ENCODE measurements at regions not wholly inside any gene's neighbourhood (a gene's known extent, or its start where the extent isn't known, plus 50 kb on each side); places are given as distances from the start of the nearest gene placed in this dataset.

- H3K36me3 ChIP-seq = no peaks in the 10 kb centered on the region
- intact Hi-C loops (cut with DNase I) = loop anchor here in 2 of 10 donors (10.0 kb wide), 2 partner anchors 63 to 923 kb away; no protein-coding TSS in a partner anchor
- no peak for TF ChIP-seq CTCF (IDR thresholded peaks at IDR 0.05)
- ATAC-seq (no peak), DNase-seq (no peak)
- no peaks in the 10 kb centered on the region for H3K27me3 ChIP-seq
- H3K9me3 ChIP-seq = peaks cover 0 to 6% (median 0%) of the 10 kb centered on the region in 11 donors
- H3K27ac ChIP-seq = no peak overlapping the region
- WGBS, 2 donors = 84 to 89% methylated on average over 2 of the region's 2 CpGs
- H3K4me1 ChIP-seq = no peaks in the 10 kb centered on the region
- H3K4me3 ChIP-seq = no peak overlapping the region
Measured at GRCh38 chr17:71192039-71192555, 928.7 kb upstream of the SOX9 start.

DNA sequence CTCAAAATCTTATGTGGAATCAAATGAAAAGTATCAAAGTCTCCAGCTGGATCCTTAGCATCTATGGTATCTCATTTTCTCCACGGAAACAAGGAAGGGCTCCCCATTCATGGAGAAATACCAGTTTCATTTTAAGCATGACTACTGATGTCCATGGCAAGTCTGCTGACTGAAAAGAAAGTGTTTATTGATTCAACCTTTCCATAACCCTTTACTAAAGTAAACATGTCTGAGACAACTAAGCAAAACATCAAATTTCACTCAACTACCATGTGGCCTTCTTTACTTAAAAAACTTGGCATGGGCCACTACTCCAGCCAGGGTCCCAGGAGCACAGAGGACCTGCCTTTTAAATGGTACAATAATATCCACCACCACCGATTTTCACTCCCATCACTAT, 928.0 kb upstream of the SOX9 start:
- intact Hi-C loops (cut with DNase I) = loop anchor here in 2 of 10 donors (10.0 kb wide), 2 partner anchors 62 to 922 kb away; no protein-coding TSS in a partner anchor
- Histone ChIP-seq H3K9me3 (peaks cover 0 to 9% (median 0%) of the 10 kb centered on the region in 11 donors), H3K36me3 (no peaks in the 10 kb centered on the region), H3K27ac (no peak overlapping the region), H3K4me3 (no peak overlapping the region), H3K27me3 (no peaks in the 10 kb centered on the region), H3K4me1 (no peaks in the 10 kb centered on the region)
- DNase-seq (no peak), ATAC-seq (no peak)
- WGBS, 2 donors = 76 to 82% methylated on average over 2 of the region's 2 CpGs
- no peak for TF ChIP-seq CTCF (IDR thresholded peaks at IDR 0.05)

DNA sequence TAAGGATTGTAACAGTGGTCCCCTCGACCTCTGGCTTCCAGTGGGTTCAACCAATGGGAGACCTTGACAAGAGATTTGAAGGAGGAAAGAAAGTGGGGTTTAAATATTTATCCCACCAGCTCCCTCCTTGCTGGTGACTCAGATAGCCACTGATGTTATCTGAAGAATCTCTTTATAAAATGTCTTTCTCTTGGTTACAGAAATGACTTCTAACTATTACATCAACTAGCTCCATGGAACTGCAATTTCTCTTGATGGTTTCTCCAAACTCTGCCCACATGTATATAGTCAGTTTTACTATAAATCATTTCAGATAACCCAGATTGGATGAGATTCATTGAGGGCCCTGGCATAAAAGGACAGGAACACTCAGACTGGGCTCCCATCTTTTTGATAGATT, 920.2 kb upstream of the SOX9 start:
- Histone ChIP-seq H3K27me3 (no peaks in the 10 kb centered on the region), H3K36me3 (no peaks in the 10 kb centered on the region), H3K4me1 (peaks cover 0 to 8% (median 0%) of the 10 kb centered on the region in 9 donors), H3K4me3 (no peak overlapping the region), H3K9me3 (peaks cover 0 to 12% (median 0%) of the 10 kb centered on the region in 11 donors), H3K27ac (no peak overlapping the region)
- intact Hi-C loops (cut with DNase I) = no loop called here
- WGBS, 2 donors = 52 to 55% methylated on average over 1 of the region's 1 CpG
- ATAC-seq = no peak
- no peak for TF ChIP-seq CTCF (IDR thresholded peaks at IDR 0.05)
- DNase-seq = no peak

DNA sequence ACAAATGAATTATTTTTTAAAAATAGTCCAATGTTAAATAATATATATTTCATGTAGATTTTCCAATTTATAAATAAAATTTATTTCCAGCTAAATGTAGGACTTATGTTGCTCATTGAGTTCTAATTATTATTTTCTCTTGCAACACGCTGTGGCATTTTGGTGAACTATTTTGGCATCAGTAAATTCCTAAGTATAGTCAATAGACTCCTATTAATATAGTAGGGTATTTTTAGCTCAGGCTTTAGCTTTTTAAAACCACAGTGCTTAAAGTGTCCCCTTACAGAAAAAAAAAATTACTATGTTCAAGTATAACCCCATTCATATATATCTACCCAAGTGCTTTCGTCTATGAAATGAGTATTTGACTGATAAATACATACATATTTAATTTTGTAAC, 919.2 kb upstream of the SOX9 start:
- Histone ChIP-seq H3K4me3 (no peak overlapping the region), H3K36me3 (no peaks in the 10 kb centered on the region), H3K9me3 (peaks cover 0 to 11% (median 0%) of the 10 kb centered on the region in 11 donors), H3K27me3 (no peaks in the 10 kb centered on the region), H3K27ac (peak overlapping the region in 1 of 10 donors; percentile 35), H3K4me1 (peaks cover 0 to 8% (median 0%) of the 10 kb centered on the region in 9 donors)
- no peak for TF ChIP-seq CTCF (IDR thresholded peaks at IDR 0.05)
- WGBS, 2 donors = 43 to 57% methylated on average over 2 of the region's 2 CpGs
- intact Hi-C loops (cut with DNase I) = no loop called here
- DNase-seq (no peak), ATAC-seq (peak in 5 of 8 donors; percentile 44 to 75 (median 55))
